ENCODE measurements at regions not wholly inside any gene's neighbourhood (a gene's known extent, or its start where the extent isn't known, plus 50 kb on each side); places are given as distances from the start of the nearest gene placed in this dataset.
"Not testable (repeated sequence)": the region's sequence is repeated elsewhere in the genome, so short reads cannot be mapped to it uniquely, and the experiment has no call there.

- in situ Hi-C loops (cut with HindIII; ENCODE audit: low sequenced_read_pairs): no loop called here
- peak; percentile 73 for DNase-seq (ENCODE audit: low read depth)
- no peak overlapping the region for H3K4me3 ChIP-seq (ENCODE audit: low read depth, low read length)
Measured at GRCh38 chr2:138267161-138267901, 234.2 kb upstream of the SPOPL start.

GRCh38 chr2:138267902-138268254 lies 233.7 kb upstream of the SPOPL start:
- DNase-seq (ENCODE audit: low read depth): no peak
- no peak overlapping the region for H3K4me3 ChIP-seq (ENCODE audit: low read depth, low read length)
- in situ Hi-C loops (cut with HindIII; ENCODE audit: low sequenced_read_pairs): no loop called here
- TF ChIP-seq CTCF (IDR thresholded peaks at IDR 0.05; ENCODE audit: low read depth, low read length, missing control alignments): no peak

More at GRCh38 chr2:138267161-138267901, 234.2 kb upstream of the SPOPL start:
- TF ChIP-seq CTCF (IDR thresholded peaks at IDR 0.05; ENCODE audit: low read depth, low read length, missing control alignments): no peak

GRCh38 chr2:138269765-138270164 lies 231.8 kb upstream of the SPOPL start:
- H3K4me3 ChIP-seq (ENCODE audit: low read depth, low read length): no peak overlapping the region
- no peak for TF ChIP-seq CTCF (IDR thresholded peaks at IDR 0.05; ENCODE audit: low read depth, low read length, missing control alignments)
- peak; percentile 13 for DNase-seq (ENCODE audit: low read depth)
- in situ Hi-C loops (cut with HindIII; ENCODE audit: low sequenced_read_pairs): no loop called here

- no peak for DNase-seq (ENCODE audit: low read depth)
- in situ Hi-C loops (cut with HindIII; ENCODE audit: low sequenced_read_pairs): no loop called here
- no peak for TF ChIP-seq CTCF (IDR thresholded peaks at IDR 0.05; ENCODE audit: low read depth, low read length, missing control alignments)
Measured at GRCh38 chr2:138271467-138271866, 230.1 kb upstream of the SPOPL start.

GRCh38 chr2:138272524-138273195 lies 228.9 kb upstream of the SPOPL start:
- DNase-seq (ENCODE audit: low read depth): no peak
- TF ChIP-seq CTCF (IDR thresholded peaks at IDR 0.05; ENCODE audit: low read depth, low read length, missing control alignments): no peak
- in situ Hi-C loops (cut with HindIII; ENCODE audit: low sequenced_read_pairs): no loop called here
- H3K4me3 ChIP-seq (ENCODE audit: low read depth, low read length): no peak overlapping the region

More at GRCh38 chr2:138271467-138271866, 230.1 kb upstream of the SPOPL start:
- no peak overlapping the region for H3K4me3 ChIP-seq (ENCODE audit: low read depth, low read length)

GRCh38 chr2:138273280-138273679 lies 228.3 kb upstream of the SPOPL start:
- DNase-seq (ENCODE audit: low read depth); in situ Hi-C loops (cut with HindIII; ENCODE audit: low sequenced_read_pairs); H3K4me3 ChIP-seq (ENCODE audit: low read depth, low read length): not testable (repeated sequence)

Measured in astrocyte of the cerebellum (primary cell).